GM21367 (cell line): ENCODE measurements at regions not wholly inside any gene's neighbourhood (a gene's known extent, or its start where the extent isn't known, plus 50 kb on each side); places are given as distances from the start of the nearest gene placed in this dataset.
"Not testable (repeated sequence)": the region's sequence is repeated elsewhere in the genome, so short reads cannot be mapped to it uniquely, and the experiment has no call there.

Source experiments
- ATAC-seq: cut with Tn5 transposase; IDR thresholded peaks from one replicate; pipeline ENCODE4 v1.9.1; 2021; ENCODE audit not compliant: unreplicated experiment

- ATAC-seq = not testable (repeated sequence)
Observed at GRCh38 chr3:139270652-139271051, 73.2 kb upstream of the MRPS22 start.

- ATAC-seq = no peak
Observed at GRCh38 chr3:139280027-139280671, 63.7 kb upstream of the MRPS22 start.

GRCh38 chr3:139281096-139281495 is 62.7 kb upstream of the MRPS22 start:
- no peak for ATAC-seq

- no peak for ATAC-seq
Observed at GRCh38 chr3:139281522-139282196, 62.2 kb upstream of the MRPS22 start.

GRCh38 chr3:139283301-139283700 is 60.5 kb upstream of the MRPS22 start:
- no peak for ATAC-seq

GRCh38 chr3:139284221-139284620 is 59.6 kb upstream of the MRPS22 start:
- no peak for ATAC-seq

GRCh38 chr3:139285691-139286090 is 58.1 kb upstream of the MRPS22 start:
- ATAC-seq = no peak

GRCh38 chr3:139286241-139286640 is 57.6 kb upstream of the MRPS22 start:
- no peak for ATAC-seq

- no peak for ATAC-seq
Observed at GRCh38 chr3:139286825-139287224, 57.0 kb upstream of the MRPS22 start.

- ATAC-seq = no peak
Observed at GRCh38 chr3:139287557-139287956, 56.3 kb upstream of the MRPS22 start.

- no peak for ATAC-seq
Observed at GRCh38 chr3:139288266-139288821, 55.5 kb upstream of the MRPS22 start.

- ATAC-seq = no peak
Observed at GRCh38 chr3:139289860-139290524, 53.8 kb upstream of the MRPS22 start.

GRCh38 chr3:139291276-139292051 is 52.4 kb upstream of the MRPS22 start:
- no peak for ATAC-seq

GRCh38 chr3:139292192-139292591 is 51.6 kb upstream of the MRPS22 start:
- no peak for ATAC-seq

- no peak for ATAC-seq
Observed at GRCh38 chr3:139292711-139293664, 50.8 kb upstream of the MRPS22 start.

- no peak for ATAC-seq
Observed at GRCh38 chr3:139293665-139294023, 50.2 kb upstream of the MRPS22 start.
